NB4 (cell line): ENCODE measurements at regions not wholly inside any gene's neighbourhood (a gene's known extent, or its start where the extent isn't known, plus 50 kb on each side); places are given as distances from the start of the nearest gene placed in this dataset.

ENCODE experiments used
- MYC ChIP-seq: IDR thresholded peaks from 2 replicates; pipeline ENCODE4 v1.6.1; 2011; ENCODE audit warnings: low read depth, low read length
- TF ChIP-seq, protein P1 (sequence below): IDR thresholded peaks from one replicate; pipeline ENCODE4 v1.5.1; 2012; ENCODE audit warnings: low read depth, low read length

- TF ChIP-seq MYC = no peak
- TF ChIP-seq, protein P1, sequence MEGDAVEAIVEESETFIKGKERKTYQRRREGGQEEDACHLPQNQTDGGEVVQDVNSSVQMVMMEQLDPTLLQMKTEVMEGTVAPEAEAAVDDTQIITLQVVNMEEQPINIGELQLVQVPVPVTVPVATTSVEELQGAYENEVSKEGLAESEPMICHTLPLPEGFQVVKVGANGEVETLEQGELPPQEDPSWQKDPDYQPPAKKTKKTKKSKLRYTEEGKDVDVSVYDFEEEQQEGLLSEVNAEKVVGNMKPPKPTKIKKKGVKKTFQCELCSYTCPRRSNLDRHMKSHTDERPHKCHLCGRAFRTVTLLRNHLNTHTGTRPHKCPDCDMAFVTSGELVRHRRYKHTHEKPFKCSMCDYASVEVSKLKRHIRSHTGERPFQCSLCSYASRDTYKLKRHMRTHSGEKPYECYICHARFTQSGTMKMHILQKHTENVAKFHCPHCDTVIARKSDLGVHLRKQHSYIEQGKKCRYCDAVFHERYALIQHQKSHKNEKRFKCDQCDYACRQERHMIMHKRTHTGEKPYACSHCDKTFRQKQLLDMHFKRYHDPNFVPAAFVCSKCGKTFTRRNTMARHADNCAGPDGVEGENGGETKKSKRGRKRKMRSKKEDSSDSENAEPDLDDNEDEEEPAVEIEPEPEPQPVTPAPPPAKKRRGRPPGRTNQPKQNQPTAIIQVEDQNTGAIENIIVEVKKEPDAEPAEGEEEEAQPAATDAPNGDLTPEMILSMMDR = no peak
Observed at GRCh38 chr1:98073823-98074222, 153.0 kb upstream of the DPYD start.
